ENCODE measurements at regions not wholly inside any gene's neighbourhood (a gene's known extent, or its start where the extent isn't known, plus 50 kb on each side); places are given as distances from the start of the nearest gene placed in this dataset.

DNA sequence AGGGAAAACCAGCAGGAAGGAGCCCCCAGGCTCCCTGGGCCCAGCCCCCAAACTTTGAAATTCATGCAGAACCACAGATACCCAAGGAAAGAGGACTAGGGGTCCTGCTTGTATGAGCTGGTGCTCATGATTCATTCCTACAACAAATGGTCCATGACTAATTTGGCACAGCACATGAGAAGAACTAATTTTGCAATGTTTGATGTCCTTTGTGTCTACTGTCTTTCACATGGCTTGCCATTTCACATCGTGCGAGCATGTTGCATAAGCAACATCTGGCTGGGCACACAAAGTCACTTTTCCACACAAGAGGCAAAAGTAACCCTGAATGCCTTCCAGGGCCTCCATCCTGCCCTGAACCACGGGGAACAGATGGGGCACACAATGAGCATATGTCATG lies 149.6 kb upstream of the APCDD1 start:
- Histone ChIP-seq H2BK12ac (ENCODE audit: insufficient read length, low read depth, low read length) (no peak overlapping the region), H2BK5ac (ENCODE audit: insufficient read length, low read length) (no peak overlapping the region), H3K18ac (ENCODE audit: insufficient read length, low read depth, low read length) (no peak overlapping the region), H3K14ac (ENCODE audit: insufficient read depth, low read length) (no peak overlapping the region), H3K27ac (ENCODE audit: insufficient read length, low read depth, low read length) (no peak overlapping the region), H4K8ac (replicated peaks; ENCODE audit: insufficient read length, low read depth, low read length) (no peak overlapping the region), H3K23me2 (ENCODE audit: insufficient read length, low read depth, low read length, poor library complexity, severe bottlenecking) (no peaks in the 10 kb centered on the region), H3K56ac (ENCODE audit: insufficient read length, low read depth, low read length) (no peak overlapping the region), H3T11ph (ENCODE audit: low read length) (no peak overlapping the region), H3K4ac (ENCODE audit: low read depth, low read length) (no peak overlapping the region), H2AK5ac (ENCODE audit: insufficient read length, low read length) (no peak overlapping the region), H4K91ac (ENCODE audit: insufficient read length, low read depth, low read length) (no peak overlapping the region), H3K9ac (ENCODE audit: extremely low read depth, insufficient read length, low read length) (no peak overlapping the region), H3K23ac (ENCODE audit: insufficient read length, low read depth, low read length) (no peak overlapping the region), H2BK20ac (ENCODE audit: low read depth, low read length, poor library complexity, severe bottlenecking) (no peak overlapping the region), H4K5ac (ENCODE audit: insufficient read length, low read depth, low read length) (no peak overlapping the region), H3K4me2 (ENCODE audit: insufficient read depth, insufficient read length, low read length) (no peak overlapping the region), H3K79me1 (ENCODE audit: insufficient read depth, low read depth, low read length, poor library complexity, severe bottlenecking) (no peaks in the 10 kb centered on the region), H3K79me2 (ENCODE audit: insufficient read depth, low read length) (no peaks in the 10 kb centered on the region), H2AFZ (ENCODE audit: low read length) (no peak overlapping the region), H3K9me3 (ENCODE audit: control insufficient read depth, low read depth, low read length) (no peaks in the 10 kb centered on the region), H2BK15ac (ENCODE audit: low read depth, low read length) (no peak overlapping the region), H4K20me1 (ENCODE audit: control insufficient read depth, insufficient read depth, insufficient read length) (no peaks in the 10 kb centered on the region), H3K27me3 (ENCODE audit: insufficient read depth, low read length) (no peaks in the 10 kb centered on the region), H3K4me1 (ENCODE audit: insufficient read depth, low read length) (no peaks in the 10 kb centered on the region), H2BK120ac (ENCODE audit: low read depth, low read length, poor library complexity, severe bottlenecking) (no peak overlapping the region)
- WGBS (ENCODE audit: extremely low coverage, insufficient read length, low lambda C conversion rate): no CpG with 5 or more reads among the region's 3 CpGs
- H3K9me3 Mint-ChIP-seq: peaks cover 0 to 2% of the 10 kb centered on the region in 2 experiments; a peak in 1 of 5 replicates
- H3K4me3 Mint-ChIP-seq: no peak overlapping the region
- no peaks in the 10 kb centered on the region; a peak in 1 of 7 replicates for H3K36me3 Mint-ChIP-seq (ENCODE audit: insufficient read depth in 1 of 3, low read depth in 3 of 3)
- no peak overlapping the region for H3K27ac Mint-ChIP-seq
- peaks cover 8 to 11% of the 10 kb centered on the region in 2 experiments for H3K4me1 Mint-ChIP-seq
- TF ChIP-seq CTCF (conservative IDR thresholded peaks at IDR 0.05): no peak
- no peak for DNase-seq
- H3K27me3 Mint-ChIP-seq (ENCODE audit: low read depth): no peaks in the 10 kb centered on the region

Data from H9 (cell line).